GM12872 (cell line): ENCODE measurements at regions not wholly inside any gene's neighbourhood (a gene's known extent, or its start where the extent isn't known, plus 50 kb on each side); places are given as distances from the start of the nearest gene placed in this dataset.

Experiments used
- CTCF ChIP-seq: IDR thresholded peaks from 3 replicates; pipeline ENCODE4 v1.5.1; 2011; ENCODE audit warnings: low read depth, mild to moderate bottlenecking, low read length, moderate library complexity; ENCODE audit not compliant: insufficient read depth

GRCh38 chr9:91008568-91008967 is 206.9 kb downstream of the SYK start:
- TF ChIP-seq CTCF, result no peak

GRCh38 chr9:91011891-91012290 is 210.3 kb downstream of the SYK start:
- no peak for TF ChIP-seq CTCF

- no peak for TF ChIP-seq CTCF
Observed at GRCh38 chr9:91012933-91013841, 211.6 kb downstream of the SYK start.

- TF ChIP-seq CTCF, result no peak
Observed at GRCh38 chr9:91017245-91017644, 215.6 kb downstream of the SYK start.

GRCh38 chr9:91023741-91024140 is 222.1 kb downstream of the SYK start:
- TF ChIP-seq CTCF, result no peak

- TF ChIP-seq CTCF, result no peak
Observed at GRCh38 chr9:91024841-91025240, 223.2 kb downstream of the SYK start.

GRCh38 chr9:91025856-91026255 is 224.2 kb downstream of the SYK start:
- no peak for TF ChIP-seq CTCF
